Inflammatory macrophage treated with lipopolysaccharide for 4 hours (primary cell): ENCODE measurements at regions not wholly inside any gene's neighbourhood (a gene's known extent, or its start where the extent isn't known, plus 50 kb on each side); places are given as distances from the start of the nearest gene placed in this dataset.

Experiments
- DNase-seq: peaks from one replicate; pipeline ENCODE4 v3.0.0-alpha.2; 2020

DNA sequence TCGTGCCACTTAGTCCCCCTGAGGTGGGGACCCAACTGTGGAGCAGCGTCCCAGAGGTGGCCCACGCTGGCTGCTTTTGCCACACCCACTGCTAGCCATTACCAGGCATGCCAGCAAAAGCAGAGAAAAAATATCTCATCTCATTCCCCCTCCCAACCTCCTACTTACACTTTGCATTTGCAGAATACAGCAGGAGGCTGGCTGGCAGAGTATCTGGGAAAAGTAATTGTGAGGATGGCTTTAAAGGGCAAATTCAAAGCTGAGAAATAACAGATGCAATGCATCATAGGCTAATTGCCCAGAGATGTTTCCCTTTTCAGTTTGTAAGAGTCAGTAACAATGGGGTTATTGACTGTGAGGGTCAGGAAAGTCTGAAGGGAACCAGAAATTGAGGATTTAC is 438.1 kb upstream of the DSEL start:
- DNase-seq = no peak

- no peak for DNase-seq
These were observed 434.6 kb upstream of the DSEL start for GRCh38 chr18:67951137-67951536.

DNA sequence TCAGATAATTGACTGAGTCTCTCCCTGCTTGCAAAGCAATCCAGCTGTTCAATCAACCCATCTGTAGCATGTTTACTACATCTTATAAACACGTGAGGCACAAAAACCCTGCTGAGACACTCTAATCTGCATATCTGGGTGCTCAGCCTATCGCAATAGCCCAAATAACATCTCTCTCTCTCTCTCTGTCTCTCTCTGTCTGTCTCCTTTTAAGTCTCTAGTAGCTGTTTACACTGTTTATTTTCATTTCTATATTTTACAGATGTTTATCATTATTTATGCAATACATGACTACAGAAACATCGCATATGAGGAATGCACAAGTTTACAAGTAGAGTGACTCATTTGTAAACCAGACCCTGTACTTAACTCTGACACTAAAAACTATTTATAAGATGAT is 422.1 kb upstream of the DSEL start:
- DNase-seq = no peak

- DNase-seq = no peak
These were observed 419.1 kb upstream of the DSEL start for GRCh38 chr18:67935638-67936037.

GRCh38 chr18:67933271-67933670 is 416.8 kb upstream of the DSEL start:
- DNase-seq = no peak

DNA sequence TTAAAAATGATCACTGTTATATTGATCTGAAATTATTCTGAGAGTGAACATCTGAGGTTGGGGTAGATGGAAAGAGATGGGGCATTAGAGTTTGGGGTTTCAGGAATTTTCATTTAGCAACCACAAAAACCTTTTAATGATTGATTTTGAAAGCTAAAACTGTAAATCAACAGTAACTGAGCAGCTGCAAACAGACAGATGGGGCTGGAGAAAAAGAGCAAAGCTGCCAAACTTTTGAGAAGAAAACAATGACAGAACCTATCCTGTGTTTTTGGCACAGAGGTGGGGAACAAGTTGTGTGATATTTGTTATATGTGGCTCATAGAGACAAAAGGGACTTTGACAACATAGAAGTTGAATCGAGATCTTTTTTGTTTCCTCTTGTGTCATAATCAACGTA is 415.8 kb upstream of the DSEL start:
- no peak for DNase-seq

DNA sequence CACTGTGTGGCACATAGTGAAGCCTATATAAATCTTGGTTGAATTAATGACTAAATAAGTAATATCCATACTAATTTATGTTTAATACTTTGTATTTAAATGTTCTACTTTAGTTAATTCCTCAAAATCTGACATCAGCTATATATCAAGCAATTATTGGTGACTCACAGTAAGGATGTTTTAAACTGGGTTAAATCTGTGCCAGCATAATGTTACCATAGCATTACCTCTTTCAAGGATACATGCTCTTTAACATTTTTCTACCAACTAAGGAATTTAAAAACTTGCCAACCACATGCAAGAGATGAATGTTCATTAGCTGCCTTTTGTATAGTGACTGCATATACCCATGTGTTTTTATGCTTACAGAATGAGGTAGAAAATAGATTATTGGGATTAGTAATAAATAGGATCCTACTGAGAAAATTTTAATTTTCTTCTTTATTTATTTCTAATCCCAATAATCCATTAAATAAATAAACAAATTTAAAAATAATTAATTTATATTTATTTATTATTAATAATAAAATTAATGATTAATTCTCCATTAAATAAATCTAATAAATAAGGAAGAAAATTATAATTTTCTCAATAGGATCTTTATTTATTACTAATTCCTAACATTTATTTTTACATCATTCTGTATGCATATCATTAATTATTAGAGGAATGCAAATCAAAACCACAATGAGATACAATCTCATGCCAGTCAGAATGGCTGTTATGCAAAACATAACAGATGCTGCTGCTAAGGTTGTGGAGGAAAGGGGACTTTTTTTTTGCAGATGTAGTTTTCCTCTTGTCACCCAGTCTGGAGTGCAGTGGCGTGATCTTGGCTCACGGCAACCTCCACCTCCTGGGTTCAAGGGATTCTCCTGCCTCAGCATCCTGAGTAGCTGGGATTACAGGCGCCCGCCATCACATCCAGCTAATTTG is 410.7 kb upstream of the DSEL start:
- DNase-seq = no peak

- DNase-seq = no peak
These were observed 408.1 kb upstream of the DSEL start for GRCh38 chr18:67924656-67925055.

DNA sequence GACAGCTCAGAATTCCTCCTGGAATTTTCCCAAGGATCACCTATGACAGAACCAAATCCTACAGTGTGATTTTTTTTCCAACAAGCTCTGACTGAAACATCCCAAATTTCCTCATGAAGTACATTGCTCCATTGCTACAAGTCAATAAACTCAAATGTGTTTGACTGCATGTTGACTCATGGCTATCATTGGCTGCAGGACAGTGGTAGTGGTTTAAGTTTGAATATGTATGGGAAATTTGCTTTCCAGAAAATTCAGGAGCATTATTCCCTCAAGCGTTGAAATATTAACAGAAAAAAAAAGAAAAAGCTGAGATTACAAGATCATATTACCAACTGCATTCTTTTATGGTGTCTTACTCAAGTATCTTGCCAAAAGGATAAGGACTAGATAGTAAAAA is 402.8 kb upstream of the DSEL start:
- DNase-seq = no peak

- no peak for DNase-seq
These were observed 399.6 kb upstream of the DSEL start for GRCh38 chr18:67916097-67916496.

DNA sequence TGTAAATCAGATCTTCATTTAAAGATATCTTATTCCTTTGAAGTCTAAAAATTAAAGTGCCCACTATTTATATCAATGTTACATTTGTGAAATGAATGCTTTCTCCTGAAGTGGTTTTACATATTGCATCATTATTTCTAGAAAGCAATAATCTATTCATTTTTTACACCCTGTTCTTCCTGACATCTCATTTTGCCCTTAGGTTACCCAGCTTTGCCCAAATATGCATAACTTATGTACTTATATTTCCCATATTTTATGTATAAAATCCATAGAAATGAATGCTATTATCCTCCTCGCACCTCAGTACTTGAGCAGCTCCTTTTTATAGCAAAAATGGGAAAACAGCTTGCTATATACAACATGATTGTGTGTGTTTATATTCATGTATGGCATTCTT is 396.5 kb upstream of the DSEL start:
- DNase-seq = no peak

DNA sequence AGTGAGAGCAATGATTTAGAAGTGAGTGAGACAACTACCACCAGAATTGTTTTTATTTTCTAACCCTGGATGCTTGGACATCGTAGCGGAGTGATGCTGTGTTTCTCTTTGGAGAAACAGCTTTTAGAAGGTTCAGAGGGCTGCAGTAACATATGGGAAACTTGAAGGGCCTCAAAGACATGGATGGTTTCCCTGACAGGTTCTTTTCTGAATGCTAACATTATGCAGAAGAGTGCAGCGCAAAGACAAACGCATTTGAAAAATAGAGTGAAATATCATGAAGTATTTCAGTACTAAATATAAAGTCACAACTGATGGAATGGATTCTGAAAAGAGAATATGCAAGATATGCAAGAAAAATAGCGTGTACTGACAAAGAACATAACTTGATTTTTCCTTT is 385.1 kb upstream of the DSEL start:
- DNase-seq = no peak

DNA sequence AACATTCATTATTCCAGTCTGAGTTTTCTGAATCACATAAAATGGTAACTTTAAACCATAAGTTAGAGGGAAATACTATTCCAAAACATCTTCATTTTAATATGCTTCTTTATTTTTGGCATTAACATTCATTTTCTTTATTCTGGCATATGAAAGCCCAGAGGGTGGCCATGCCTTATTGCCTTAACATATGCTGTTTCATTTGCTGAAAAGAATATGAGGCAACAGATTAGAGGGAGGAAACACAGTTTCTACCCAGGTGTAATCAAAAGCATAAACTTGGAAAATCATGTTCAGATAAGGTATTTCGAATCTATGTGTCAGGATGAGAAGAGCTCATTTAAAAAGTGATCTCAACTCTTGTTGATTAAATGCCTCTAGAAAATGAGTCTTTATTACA is 379.9 kb upstream of the DSEL start:
- DNase-seq = no peak

- DNase-seq = no peak
These were observed 377.4 kb upstream of the DSEL start for GRCh38 chr18:67893916-67894315.

DNA sequence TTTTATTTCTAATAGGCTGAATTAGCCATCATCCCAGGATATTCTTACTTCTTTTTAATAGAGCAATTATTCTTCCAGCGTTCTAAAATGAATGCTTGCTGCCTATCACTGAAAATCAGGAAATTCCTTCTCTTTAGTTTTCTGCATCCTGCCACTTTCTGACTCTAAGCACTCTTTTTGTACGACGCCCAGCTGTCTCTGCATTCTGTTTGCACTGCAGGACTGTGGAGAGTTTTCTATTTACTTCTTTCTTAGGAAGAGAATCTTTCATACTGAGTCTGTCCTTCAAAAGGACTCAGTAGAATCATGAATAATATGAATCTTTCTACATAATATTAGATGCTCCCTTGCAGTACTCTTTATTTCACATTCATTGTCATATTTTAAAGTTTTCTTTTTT is 360.4 kb upstream of the DSEL start:
- DNase-seq = no peak

DNA sequence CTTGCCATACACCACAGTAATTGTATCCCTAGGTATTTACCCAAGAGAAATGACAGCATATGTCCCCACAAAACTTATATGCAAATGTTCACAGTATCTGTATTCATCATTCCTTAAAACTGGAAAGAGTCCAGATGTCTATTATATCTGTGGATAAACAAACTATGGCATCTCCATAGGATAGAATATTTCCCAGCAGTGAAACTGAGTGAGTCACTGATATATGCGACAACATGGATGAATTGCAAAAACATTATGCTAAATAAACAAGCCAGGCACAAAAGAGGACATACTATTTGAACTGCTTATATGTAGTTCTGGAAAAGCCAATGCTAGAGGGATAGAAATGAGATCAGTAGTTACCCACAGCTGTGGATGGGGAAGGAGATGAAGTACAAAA is 359.4 kb upstream of the DSEL start:
- no peak for DNase-seq

DNA sequence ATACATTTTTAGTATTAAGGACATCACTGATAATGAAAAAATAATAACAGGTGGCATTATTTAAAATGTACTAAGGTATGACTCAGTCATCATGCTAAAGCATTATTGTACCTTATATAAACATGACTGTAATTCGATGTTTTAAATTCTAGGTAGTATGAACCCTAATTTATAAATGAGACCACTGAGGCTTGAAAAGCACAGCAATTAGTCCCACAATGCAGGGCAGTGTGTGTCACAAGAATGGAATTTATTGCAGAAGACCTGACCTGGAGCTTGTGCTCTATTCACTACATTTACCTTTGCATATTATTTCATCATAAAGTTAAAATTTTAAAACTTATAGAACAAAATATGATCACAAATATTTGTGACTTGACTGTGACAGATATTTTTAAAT is 358.5 kb upstream of the DSEL start:
- DNase-seq = no peak

DNA sequence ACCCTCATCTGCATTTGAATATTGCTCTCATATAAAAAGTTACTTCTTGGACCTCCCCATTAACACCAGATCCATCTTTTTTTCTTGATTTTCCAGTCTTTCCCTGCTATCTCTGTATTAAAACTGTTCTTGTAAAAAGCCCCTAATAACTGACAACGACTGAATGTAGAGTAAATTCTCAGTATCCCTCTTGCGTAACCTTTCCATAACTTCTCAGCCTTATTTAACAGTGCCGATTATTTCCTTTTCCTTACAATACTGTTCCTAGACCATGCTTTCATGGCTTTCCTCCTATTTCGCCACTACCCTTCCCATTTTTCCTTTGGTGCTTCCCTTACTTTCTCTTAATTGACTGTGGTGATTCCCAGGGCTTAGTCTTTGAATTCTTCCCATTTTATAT is 348.9 kb upstream of the DSEL start:
- no peak for DNase-seq

DNA sequence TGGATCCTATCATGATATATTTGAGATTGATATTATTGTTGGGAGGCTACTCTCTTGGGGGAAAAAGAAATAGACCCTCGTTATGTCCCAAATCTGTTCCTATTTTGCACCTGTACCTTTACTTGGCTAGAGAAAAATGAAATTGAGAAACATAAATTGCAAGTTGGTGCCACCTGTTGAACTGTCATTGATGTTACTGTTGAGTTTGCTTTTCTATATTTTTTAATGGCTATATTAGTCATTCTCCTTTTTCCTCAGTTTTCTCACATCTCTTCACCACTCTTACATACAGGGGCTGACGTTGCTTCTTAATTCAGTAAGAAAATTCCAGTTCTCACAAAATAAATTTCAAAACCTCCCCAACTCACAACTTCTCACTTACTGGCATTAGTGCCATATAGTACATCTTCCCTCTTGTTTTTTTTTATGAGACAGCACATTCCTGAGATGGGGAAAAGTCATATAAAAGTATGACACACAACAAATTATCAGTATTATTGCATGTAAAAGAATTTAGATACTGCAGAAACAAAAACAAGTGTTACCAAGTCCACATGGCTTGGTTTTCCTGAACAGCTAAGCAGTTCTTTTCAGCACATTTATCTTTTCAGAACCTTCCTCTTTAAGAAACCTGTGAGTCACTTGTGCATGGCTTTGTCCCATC is 348.3 kb upstream of the DSEL start:
- no peak for DNase-seq

DNA sequence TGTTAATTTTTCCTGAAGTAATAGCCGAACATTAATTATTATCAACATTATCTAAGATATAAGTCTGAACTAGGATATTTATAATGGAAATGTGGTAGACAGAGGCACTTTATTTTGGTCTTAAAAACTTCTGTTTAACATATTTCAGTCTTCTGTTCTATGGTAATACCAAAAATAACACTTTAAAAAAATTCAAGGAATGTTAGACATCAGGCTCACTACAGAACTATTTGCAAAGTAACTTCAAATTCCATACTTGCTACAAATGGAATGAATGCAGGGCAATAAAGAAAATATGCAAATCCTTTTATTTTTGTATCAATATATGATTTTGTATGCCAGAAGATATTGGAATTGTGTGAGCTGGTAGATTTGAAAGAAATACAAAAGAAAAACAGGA is 345.5 kb upstream of the DSEL start:
- DNase-seq = no peak

DNA sequence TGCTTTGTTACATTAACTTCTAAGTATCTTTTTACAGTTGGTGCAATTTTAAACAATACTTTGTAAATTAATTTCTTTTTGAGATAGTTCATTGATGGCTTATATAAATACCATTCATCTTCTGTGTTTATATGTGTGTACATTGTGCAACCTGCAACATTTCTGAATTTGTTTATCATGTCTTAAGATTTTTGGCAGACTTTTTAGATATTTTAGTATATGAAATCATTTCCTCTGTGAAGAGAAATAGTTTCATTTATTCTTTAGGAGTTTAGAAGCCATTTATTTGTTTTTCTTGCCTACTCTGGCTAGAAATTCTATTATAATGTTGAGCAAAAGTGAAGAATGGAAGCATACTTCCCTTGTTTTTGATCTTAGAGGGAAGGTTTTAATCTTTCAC is 337.8 kb upstream of the DSEL start:
- DNase-seq = no peak

DNA sequence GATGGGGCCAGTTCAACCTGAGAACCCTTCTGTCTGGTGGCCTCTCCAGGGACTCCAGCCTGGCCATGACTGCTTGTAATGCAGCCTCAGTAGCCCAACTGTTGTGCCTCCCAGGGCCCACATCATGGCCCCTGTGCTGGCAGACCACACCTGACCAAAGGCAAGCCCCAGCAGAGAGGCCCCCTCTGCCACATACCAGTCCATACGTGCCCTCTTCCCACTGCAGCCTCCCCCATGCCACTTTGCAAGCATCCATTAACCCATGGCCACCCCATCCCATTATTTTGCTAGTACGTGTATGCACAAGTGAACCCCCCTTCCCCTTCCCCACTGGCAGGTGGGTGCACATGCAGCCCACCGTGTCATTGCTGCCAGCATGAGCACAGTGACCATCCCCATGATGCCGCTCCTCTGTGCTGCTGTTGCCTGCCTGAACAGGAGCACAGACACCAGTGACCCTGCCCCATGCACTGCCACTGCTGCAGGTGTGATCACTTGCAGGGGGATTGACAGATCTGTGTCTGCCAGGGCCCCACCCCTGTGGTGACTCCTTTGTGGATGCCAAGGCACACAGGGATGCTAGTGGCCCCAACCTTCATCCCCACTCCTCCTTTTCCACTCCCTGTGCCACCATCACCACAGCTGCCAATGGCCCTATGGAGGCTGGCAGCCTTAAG is 330.0 kb upstream of the DSEL start:
- DNase-seq = no peak

- no peak for DNase-seq
These were observed 328.5 kb upstream of the DSEL start for GRCh38 chr18:67845035-67845434.

GRCh38 chr18:67840379-67840778 is 323.9 kb upstream of the DSEL start:
- no peak for DNase-seq
